Muscle layer of duodenum (tissue), 2 donors: ENCODE measurements at regions not wholly inside any gene's neighbourhood (a gene's known extent, or its start where the extent isn't known, plus 50 kb on each side); places are given as distances from the start of the nearest gene placed in this dataset.

Experiments used
- H3K27ac ChIP-seq: one replicate; pipeline ENCODE4 v1.7.0; 2013; ENCODE audit warnings: mild to moderate bottlenecking, low read length
- H3K27me3 ChIP-seq: one replicate; pipeline ENCODE4 v1.7.0; 2013; ENCODE audit warnings: low read depth, mild to moderate bottlenecking, control low read depth, low read length
- H3K36me3 ChIP-seq, 2 donors: one replicate each; pipeline ENCODE4 v1.7.0; 2013; ENCODE audit warnings: low read length in 2 of 2, control low read depth in 1 of 2, mild to moderate bottlenecking in 1 of 2; ENCODE audit not compliant: insufficient read depth in 2 of 2, control insufficient read depth in 1 of 2
- H3K4me1 ChIP-seq, 2 donors: one replicate each; pipeline ENCODE4 v1.7.0; 2013; ENCODE audit warnings: low read length in 2 of 2, mild to moderate bottlenecking in 2 of 2, control low read depth in 1 of 2, moderate library complexity in 1 of 2; ENCODE audit not compliant: insufficient read depth in 2 of 2, control insufficient read depth in 1 of 2
- H3K4me3 ChIP-seq, 2 donors: one replicate each; pipeline ENCODE4 v1.7.0; 2013; ENCODE audit warnings: low read length in 2 of 2, low read depth in 1 of 2, mild to moderate bottlenecking in 1 of 2
- H3K9me3 ChIP-seq, 2 donors: one replicate each; pipeline ENCODE4 v1.7.0; 2013; ENCODE audit warnings: low read length in 2 of 2, control low read depth in 1 of 2, mild to moderate bottlenecking in 1 of 2; ENCODE audit not compliant: control insufficient read depth in 1 of 2
- donor health status: healthy.

DNA sequence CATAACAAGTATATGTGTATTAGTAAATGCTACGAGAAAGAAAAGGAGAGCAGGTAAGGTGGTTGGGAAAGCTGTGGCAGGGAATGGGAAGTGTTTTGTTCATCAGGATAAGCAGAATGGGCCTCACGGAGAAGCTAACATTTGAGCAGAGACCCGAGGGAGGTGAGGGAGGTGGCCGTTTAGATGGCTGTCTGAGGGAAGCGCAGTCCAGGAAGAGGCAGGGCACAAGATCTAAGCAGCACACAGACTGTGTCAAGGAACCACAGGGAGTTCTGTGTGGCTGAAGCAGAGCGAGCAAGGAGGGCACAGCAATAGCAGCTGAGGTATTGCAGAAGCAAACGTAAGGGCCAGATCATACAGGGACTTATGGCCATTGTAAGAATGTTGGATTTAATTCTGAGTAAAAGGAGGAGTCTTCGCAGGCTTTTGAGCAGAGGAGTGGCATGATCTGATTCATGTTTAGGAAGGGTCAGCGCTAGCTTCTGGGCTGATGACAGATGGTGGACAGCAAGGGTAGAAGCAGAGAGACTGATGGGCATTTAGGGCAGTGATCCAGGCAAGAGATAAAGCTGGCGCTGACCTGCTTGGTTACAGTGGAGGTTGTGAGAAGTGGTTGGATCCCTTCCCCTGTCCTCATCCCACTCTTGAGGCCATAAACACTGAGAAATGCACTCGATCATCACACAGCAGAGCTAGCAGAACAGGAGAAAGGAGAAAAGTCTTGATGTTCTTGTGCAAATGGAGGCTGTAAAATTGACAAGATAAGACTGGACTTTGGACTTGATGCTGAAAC is 199.9 kb downstream of the LACC1 start:
- Histone ChIP-seq H3K27me3 (no peaks in the 10 kb centered on the region), H3K4me1 (peaks cover 0 to 10% of the 10 kb centered on the region in 2 donors), H3K36me3 (no peaks in the 10 kb centered on the region), H3K27ac (no peak overlapping the region), H3K9me3 (no peaks in the 10 kb centered on the region), H3K4me3 (no peak overlapping the region)

DNA sequence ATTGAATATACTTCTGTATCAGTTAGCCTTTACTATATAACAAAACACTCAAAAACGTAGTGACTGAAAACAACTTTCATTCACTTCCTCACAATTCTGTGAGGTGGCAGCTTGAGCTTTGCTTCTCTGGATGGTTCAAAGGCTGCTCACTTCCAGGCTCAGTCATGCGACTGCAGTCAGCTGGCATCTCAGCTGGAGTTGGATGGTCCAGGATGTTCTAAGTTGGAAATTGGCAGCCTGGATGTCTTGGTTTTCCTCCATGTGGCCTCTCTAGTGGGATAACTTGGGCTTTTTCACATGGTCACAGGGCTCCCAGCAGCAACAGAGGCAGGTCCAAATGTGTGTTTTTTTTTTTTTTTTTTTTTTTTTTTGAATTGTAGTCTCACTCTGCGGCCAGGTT is 204.4 kb downstream of the LACC1 start:
- no peaks in the 10 kb centered on the region for H3K4me1 ChIP-seq

DNA sequence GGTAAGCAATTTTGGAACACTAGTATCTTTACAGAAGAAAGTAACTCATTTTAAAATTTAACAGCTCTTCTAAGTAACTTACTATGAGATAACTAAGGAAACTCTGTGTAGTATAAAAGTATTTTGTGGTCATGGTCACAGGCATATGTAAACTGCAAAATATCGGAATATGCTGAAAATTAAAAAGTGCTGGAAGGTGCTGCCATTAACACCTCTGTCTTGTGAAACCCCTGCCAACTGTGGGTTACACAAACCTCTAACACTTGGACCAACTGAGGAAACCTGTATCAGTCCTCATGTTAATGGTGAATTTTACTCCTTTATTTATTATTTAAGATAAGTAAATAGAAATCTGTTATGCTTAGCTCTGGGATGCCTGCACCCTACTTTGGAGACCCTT is 206.7 kb downstream of the LACC1 start:
- Histone ChIP-seq H3K9me3 (no peaks in the 10 kb centered on the region), H3K27me3 (no peaks in the 10 kb centered on the region), H3K4me1 (peaks cover 0 to 3% of the 10 kb centered on the region in 2 donors), H3K36me3 (no peaks in the 10 kb centered on the region), H3K4me3 (no peak overlapping the region), H3K27ac (no peak overlapping the region)

More for the DNA sequence above, 204.4 kb downstream of the LACC1 start:
- no peaks in the 10 kb centered on the region for H3K27me3 ChIP-seq
- H3K27ac ChIP-seq, result no peak overlapping the region
- no peak overlapping the region for H3K4me3 ChIP-seq
- H3K9me3 ChIP-seq, result no peaks in the 10 kb centered on the region
- H3K36me3 ChIP-seq, result no peaks in the 10 kb centered on the region

DNA sequence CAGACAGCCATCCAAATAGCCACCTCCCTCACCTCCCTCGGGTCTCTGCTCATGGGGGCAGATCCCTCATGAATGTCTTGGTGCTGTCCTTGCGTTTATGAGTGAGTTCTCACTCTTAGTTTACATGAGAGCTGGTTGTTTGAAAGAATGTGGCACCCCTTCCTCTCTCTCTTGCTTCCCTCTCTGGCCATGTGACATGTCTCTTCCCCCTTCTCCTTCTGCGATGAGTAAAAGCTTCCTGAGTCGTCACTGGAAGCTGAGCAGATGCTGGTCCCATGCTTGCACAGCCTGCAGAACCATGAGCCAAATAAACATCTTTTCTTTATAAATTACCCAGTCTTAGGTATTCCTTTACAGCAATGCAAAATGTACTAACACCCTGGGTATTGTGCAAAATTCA is 208.7 kb downstream of the LACC1 start:
- Histone ChIP-seq H3K4me3 (no peak overlapping the region), H3K36me3 (no peaks in the 10 kb centered on the region), H3K27me3 (no peaks in the 10 kb centered on the region), H3K4me1 (peaks cover 0 to 3% of the 10 kb centered on the region in 2 donors), H3K9me3 (no peaks in the 10 kb centered on the region), H3K27ac (no peak overlapping the region)

DNA sequence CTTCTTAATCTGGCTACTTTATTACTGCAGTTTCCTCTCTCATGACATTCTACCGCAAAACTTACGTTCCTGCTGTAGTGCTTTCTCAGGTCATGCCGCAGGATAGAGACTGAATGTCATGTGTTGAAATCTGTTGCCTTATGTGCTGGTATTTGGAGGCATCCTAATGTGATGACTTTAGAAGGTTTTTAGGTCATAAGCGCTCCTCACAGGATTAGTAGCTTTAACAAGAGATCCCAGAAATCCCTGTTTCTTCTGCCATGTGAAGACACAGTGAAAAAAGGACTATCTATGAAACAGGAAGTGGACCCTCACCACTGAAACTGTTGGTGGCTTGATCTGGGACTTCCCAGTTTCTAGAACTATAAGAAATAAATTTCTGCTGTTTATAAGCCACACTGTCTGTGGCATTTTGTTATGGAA is 209.3 kb downstream of the LACC1 start:
- Histone ChIP-seq H3K9me3 (no peaks in the 10 kb centered on the region), H3K4me1 (peaks cover 0 to 9% of the 10 kb centered on the region in 2 donors), H3K4me3 (no peak overlapping the region), H3K27me3 (no peaks in the 10 kb centered on the region), H3K27ac (no peak overlapping the region), H3K36me3 (no peaks in the 10 kb centered on the region)

DNA sequence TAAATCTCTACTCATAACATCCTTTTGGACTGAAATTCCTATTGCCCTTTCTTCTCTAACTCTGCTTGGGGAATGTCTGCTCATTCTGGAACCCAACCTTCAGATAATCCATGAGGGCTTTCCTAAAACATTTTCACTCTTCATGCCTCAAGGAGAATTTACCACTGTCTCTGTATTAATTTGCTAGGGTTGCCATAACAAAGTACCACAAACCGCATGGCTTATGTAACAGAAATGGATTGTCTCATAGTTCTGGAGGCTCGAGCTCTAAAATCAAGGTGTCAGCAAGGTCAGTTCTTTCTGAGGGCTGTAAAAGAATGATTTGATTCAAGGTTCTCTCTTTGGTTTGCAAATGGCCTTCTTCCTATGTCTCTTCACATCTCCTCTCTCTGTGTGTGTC is 209.7 kb downstream of the LACC1 start:
- H3K36me3 ChIP-seq, result no peaks in the 10 kb centered on the region
- peaks cover 0 to 9% of the 10 kb centered on the region in 2 donors for H3K4me1 ChIP-seq
- no peak overlapping the region for H3K27ac ChIP-seq
- no peak overlapping the region for H3K4me3 ChIP-seq
- H3K27me3 ChIP-seq, result no peaks in the 10 kb centered on the region
- H3K9me3 ChIP-seq, result no peaks in the 10 kb centered on the region

DNA sequence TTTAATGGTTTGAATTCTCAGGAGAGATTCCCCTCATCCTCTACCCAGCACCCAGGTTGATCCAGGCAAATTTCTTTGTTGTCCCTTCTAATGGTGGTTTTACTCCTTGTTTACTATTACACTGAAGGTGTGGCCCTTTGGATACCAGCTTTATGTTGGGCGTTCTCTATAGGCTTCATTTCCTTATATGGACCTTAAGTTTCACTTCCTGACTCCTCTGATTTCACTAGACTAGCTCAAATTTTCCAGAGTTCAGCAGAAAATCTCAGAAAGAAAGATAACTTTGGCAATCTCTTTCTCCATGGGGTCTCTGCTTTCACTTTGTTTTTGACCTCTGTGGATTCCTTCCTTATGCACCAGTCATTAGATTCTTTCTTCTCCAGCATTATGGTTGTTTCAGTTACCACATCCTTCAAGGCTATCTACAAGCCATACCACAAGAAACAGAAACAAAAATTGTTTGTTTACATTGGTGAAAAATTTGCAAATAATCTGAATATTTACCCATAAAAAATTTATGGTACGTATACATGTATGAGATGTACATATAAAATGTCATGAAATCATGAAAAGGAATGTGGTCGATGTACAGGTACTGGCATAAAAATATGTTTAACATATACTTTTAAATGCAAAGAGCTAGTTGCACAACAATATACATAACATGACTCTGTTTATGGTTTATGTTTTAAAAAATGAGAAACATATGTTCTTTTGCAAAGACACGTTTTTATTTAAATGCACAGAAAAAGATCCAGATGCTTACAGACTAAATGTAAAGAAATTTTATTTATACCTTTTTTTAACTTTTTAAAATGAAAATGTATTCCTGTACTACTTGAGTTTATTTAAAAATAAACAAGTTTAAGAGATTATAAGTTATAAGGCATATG is 212.6 kb downstream of the LACC1 start:
- Histone ChIP-seq H3K4me1 (peaks cover 0 to 9% of the 10 kb centered on the region in 2 donors), H3K4me3 (no peak overlapping the region), H3K27ac (no peak overlapping the region), H3K36me3 (no peaks in the 10 kb centered on the region), H3K27me3 (no peaks in the 10 kb centered on the region), H3K9me3 (no peaks in the 10 kb centered on the region)

DNA sequence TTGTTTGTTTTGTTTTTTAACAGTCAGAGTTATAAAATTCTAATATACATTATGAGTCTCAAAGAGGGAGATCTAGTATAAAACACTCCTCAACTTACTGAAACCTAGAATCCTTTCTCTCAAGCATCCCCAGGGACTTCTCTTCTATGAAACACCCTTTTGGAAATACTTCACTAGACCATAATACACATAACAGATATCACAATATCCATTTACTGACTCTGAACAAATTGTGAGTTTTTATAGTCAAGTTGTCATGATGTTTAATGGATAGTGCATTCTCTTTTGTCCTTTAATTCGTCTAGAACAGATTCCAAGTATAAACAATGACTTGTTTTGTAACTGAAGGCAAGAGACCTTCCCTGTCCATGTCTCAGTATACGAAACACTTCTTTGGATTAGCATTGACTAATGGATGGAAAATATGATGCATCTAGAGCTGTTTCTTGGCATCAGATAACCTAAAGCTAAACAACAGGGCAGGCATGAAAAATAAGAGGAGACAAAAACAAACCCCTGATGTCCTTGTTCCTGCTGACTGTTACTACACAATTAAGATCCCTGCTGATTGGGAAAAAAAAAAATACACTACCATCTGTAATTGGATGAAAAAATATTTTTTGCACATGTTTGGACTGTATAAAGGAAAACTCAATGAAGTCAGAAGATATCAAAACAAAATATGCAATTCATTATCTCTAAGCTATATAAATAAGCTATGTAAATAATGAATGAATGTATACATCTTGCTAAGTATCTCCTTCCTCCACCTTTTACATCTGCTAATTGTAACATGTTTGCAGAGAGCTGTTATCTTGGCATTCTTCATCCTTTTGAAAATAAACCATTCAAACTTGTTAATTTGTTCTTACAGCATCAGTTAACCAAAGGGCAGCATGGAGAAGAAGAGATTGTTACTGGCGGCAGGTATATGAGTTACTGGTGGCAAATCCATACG is 214.2 kb downstream of the LACC1 start:
- no peak overlapping the region for H3K4me3 ChIP-seq
- H3K4me1 ChIP-seq, result peaks cover 0 to 9% of the 10 kb centered on the region in 2 donors
- no peaks in the 10 kb centered on the region for H3K36me3 ChIP-seq
- no peak overlapping the region for H3K27ac ChIP-seq
- H3K9me3 ChIP-seq, result no peaks in the 10 kb centered on the region
- no peaks in the 10 kb centered on the region for H3K27me3 ChIP-seq

DNA sequence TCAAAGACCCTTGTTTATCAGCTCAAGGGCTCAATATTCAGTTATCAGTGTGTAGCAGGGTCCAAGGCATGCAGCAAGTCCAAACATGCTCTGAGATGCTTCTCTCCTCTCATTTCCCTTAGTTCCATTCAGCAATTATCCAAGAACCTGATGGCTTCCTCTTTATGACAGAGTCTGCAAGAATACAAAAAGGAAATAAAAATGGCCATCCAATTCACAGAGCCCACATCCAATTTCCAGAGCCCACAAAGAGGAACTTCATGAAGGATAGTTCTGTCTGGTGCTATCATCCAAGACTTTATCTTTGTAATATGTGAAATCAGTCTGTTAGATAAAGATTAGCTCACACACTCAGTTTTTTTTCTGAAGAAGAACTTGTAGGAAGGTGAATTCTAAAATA is 217.2 kb downstream of the LACC1 start:
- Histone ChIP-seq H3K27ac (no peak overlapping the region), H3K4me1 (peaks cover 0 to 6% of the 10 kb centered on the region in 2 donors), H3K36me3 (no peaks in the 10 kb centered on the region), H3K9me3 (no peaks in the 10 kb centered on the region), H3K27me3 (no peaks in the 10 kb centered on the region), H3K4me3 (no peak overlapping the region)

DNA sequence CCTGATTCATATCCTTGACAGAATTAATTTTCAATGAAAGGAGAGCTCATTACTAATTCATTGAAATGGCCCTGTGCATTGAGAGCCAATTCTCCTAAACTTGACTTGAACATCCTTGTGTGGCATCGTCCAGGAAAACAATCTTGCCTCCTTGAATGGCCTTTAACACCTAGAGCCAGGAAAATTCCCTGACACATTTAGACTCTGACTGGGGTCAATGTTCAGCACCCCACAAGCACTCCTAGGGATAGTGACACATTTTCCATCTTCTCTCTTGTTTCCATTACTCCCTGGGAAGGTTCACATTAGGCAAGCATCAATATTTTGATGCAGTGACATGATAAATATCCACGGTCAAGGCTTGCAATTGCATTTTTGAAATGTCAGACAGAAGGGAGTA is 218.9 kb downstream of the LACC1 start:
- peaks cover 0 to 5% of the 10 kb centered on the region in 2 donors for H3K4me1 ChIP-seq
- no peak overlapping the region for H3K4me3 ChIP-seq
- no peaks in the 10 kb centered on the region for H3K36me3 ChIP-seq
- no peaks in the 10 kb centered on the region for H3K9me3 ChIP-seq
- H3K27ac ChIP-seq, result no peak overlapping the region
- no peaks in the 10 kb centered on the region for H3K27me3 ChIP-seq
